ENCODE measurements at regions not wholly inside any gene's neighbourhood (a gene's known extent, or its start where the extent isn't known, plus 50 kb on each side); places are given as distances from the start of the nearest gene placed in this dataset.

DNA sequence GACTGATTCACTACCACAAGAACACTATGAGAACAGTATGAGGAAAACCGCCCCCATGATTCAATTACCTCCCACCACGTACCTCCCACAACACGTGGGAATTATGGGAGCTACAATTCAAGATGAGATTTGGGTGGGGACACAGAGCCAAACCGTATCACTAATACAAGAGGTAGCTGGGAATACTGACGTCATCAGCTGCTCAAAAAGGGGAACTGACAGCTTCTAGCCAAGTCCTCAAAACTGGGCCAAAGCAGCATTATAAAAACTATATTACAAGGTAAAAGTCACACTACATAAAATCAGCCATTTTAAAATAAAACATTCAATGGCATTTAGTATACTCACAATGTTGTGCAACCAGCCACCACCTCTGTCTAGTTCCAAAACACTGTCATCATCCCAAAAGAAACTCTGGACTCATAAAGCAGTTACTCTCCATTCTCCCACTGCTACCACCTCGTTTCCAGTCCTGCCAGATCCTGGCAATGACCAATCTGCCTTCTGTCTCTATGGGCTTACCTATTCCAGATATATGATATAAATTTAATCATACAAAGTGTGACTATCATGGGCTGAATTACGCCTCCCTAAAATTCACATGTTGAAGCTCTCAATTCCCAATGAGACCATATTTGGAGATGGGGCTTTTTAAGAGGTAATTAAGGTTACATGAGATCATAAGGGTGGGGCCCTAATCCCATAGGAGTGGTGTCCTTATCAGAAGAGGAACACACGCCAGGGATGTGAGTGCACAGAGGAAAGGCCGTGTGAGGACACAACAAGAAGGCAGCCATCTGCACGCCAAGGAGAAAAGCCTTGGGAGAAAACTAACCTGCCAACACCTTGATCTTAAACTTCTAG lies 192.1 kb downstream of the SETD4 start:
- TF ChIP-seq JUND (IDR thresholded peaks at IDR 0.05; ENCODE audit: low read depth), result no peak
- in situ Hi-C loops (cut with HindIII; ENCODE audit: low pct_unique_long_range_greater_than_20kb, low sequenced_read_pairs), result no loop called here
- DNase-seq (ENCODE audit: low read depth in 1 of 2, low spot score in 1 of 2), result no peak

DNA sequence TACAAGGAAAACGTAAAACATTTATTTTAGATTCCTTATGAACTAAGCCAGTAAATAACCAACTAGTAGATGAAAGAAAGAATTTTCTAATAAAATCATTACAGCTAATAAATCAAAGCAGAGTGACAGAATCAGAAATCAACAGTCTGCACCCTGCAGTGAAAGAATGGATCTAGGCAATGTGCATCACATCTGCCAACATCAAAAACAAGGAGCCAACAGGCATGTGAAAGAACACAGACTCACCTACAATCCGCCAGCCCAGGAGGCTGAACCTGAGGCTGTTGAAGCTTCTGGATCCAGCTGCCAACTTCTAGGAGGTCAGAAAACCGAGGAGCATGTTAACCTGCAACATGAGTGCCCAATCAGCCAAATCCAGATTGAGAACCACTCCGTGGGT lies 196.3 kb downstream of the SETD4 start:
- no peak for TF ChIP-seq JUND (IDR thresholded peaks at IDR 0.05; ENCODE audit: low read depth)
- DNase-seq (ENCODE audit: low read depth in 1 of 2, low spot score in 1 of 2), result no peak
- in situ Hi-C loops (cut with HindIII; ENCODE audit: low pct_unique_long_range_greater_than_20kb, low sequenced_read_pairs), result no loop called here

DNA sequence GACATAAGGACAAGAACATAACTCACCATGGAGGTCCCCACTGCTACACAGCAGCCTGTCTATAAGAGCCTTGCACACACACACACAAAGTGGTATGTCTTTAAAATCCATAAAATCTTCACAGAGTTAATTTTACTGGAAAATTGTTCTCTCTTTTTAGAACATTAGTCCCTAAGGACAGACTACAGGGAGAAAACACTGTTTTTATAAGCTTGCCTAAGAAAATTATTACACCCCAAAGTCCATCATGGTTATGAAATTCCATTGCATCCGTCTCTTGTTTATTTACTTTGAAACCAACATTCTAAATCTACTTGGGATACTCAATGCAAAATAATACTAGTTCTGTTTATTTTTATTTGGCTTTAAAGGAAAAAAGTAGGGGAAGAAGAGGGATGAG lies 197.4 kb downstream of the SETD4 start:
- TF ChIP-seq JUND (IDR thresholded peaks at IDR 0.05; ENCODE audit: low read depth), result no peak
- no peak for DNase-seq (ENCODE audit: low read depth in 1 of 2, low spot score in 1 of 2)
- in situ Hi-C loops (cut with HindIII; ENCODE audit: low pct_unique_long_range_greater_than_20kb, low sequenced_read_pairs), result no loop called here

DNA sequence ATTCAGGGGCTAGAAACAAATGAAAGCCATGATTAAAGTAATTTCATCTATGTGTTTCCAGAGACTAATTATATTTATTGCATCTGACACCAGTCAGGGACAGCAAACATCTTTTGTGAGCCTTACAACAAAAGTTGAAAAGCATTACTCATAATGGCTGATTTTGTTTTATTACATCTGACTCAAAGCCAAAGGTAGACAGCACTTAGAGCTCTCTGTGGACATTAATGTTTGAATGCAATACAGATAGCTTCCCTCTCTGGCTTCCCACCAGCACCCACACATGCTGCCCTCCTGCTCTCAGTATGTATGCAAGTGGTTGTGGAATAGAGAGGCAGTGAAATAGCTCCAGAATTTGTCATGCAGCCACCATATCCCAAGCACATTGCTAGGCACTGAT lies 198.7 kb downstream of the SETD4 start:
- DNase-seq (ENCODE audit: low read depth in 1 of 2, low spot score in 1 of 2), result no peak
- TF ChIP-seq JUND (IDR thresholded peaks at IDR 0.05; ENCODE audit: low read depth), result no peak
- in situ Hi-C loops (cut with HindIII; ENCODE audit: low pct_unique_long_range_greater_than_20kb, low sequenced_read_pairs), result no loop called here

DNA sequence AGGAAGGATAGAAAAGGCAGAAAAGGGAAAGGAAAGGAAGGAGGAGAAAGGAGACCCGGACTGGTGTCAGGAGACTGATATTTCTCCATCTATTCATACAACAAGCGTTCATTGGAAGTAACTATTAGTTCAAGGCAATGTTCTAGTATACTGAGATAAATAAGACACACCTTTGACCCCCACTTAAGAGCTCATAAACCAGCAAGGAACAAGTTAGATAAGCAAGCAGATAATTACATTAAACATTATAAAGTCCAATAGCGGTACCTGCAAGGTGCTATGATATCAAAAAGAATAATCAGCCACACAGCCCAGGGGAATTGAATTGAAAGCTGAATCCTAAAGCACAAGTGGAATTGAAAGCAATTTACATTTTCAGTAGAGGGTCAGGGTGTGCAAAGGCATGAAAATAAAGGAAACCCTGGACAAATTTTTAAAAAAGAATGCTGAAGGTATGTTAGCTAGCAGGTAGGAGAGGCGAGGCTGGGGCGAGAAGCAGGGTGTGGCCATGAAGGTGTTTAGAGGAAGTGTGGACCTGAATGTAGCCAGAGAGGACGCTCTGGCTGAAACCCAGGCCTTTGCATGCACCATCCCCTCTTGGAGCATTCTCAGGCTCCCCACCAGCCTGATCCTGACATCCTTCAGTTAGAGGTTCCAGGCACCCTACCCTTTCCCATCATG lies 200.0 kb downstream of the SETD4 start:
- in situ Hi-C loops (cut with HindIII; ENCODE audit: low pct_unique_long_range_greater_than_20kb, low sequenced_read_pairs), result no loop called here
- no peak for DNase-seq (ENCODE audit: low read depth in 1 of 2, low spot score in 1 of 2)
- no peak for TF ChIP-seq JUND (IDR thresholded peaks at IDR 0.05; ENCODE audit: low read depth)

DNA sequence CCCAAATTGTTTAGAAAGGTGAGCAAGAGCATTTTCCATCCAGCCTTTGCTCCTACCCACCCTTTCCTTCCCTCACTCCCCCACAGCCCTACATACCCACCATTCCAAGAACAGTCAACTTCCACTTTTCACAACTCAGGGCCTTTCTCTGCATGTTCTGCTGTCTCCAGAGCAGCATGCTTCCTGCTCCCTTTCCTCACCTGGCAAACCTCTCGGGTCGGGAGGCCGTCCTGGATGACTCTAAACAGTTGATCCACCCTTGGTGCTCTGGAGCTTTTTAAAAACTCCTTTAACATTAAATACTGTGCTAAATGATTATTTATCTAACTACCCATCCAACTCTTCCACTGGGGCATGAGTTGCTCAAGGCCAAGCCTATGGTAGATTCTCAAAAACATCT lies 200.6 kb downstream of the SETD4 start:
- no peak for DNase-seq (ENCODE audit: low read depth in 1 of 2, low spot score in 1 of 2)
- no peak for TF ChIP-seq JUND (IDR thresholded peaks at IDR 0.05; ENCODE audit: low read depth)
- in situ Hi-C loops (cut with HindIII; ENCODE audit: low pct_unique_long_range_greater_than_20kb, low sequenced_read_pairs), result no loop called here

DNA sequence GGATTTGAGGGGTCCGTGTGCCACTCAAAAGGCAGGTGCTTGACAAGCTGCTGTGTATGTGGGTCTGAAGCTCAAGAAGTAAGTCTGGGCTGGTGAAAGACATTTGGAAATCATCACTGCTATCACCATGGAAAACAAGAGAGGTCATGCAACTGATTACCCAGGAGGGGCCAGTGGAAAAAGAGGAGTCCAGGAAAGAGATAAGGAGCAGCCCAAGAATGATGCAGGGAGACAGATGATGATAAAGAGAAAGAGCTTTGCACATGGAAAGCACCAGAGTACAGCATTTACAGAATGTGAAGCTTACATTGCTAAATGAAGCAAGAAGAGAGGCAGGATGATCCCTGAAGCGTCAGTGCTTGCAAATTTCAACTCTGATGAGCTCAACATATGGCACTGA lies 203.2 kb downstream of the SETD4 start:
- no peak for TF ChIP-seq JUND (IDR thresholded peaks at IDR 0.05; ENCODE audit: low read depth)
- in situ Hi-C loops (cut with HindIII; ENCODE audit: low pct_unique_long_range_greater_than_20kb, low sequenced_read_pairs), result no loop called here
- no peak for DNase-seq (ENCODE audit: low read depth in 1 of 2, low spot score in 1 of 2)

DNA sequence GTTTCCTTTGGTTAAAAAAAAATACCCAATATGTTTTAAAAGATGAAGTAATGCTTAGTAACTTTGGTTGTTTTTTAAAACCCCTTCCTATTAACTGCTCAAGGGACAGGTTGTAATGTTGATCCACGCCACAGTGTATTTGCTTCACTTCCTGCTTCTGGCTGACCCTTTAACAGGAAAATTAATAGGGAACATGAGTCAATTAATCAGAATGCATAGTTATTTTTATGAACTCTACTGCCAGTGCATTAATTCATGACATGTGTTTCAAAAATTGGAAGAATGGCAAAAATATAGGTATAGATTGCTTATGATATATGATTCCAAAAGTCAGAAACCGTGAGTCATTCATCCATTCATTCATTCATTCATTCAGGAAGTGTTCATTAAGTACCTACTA lies 204.8 kb downstream of the SETD4 start:
- DNase-seq (ENCODE audit: low read depth in 1 of 2, low spot score in 1 of 2), result no peak
- in situ Hi-C loops (cut with HindIII; ENCODE audit: low pct_unique_long_range_greater_than_20kb, low sequenced_read_pairs), result no loop called here
- TF ChIP-seq JUND (IDR thresholded peaks at IDR 0.05; ENCODE audit: low read depth), result no peak

DNA sequence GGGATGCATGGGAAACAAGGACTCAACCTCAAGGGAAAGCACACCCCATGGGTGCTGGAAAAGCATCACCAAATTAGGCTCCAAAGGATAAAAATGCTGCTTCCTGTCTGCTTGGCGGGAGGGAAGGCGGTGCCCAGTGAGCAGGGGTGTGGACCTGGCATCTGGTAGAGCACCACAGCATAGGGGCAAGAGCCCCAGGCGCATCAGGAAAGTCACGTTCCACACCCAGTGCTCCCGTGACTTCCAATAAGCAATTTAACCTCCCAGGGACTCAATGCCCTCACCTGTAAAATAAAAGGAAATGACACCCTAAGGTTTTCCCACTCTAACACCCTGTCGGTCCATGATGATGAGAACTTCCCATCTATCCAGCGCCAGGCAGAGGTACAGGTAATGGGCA lies 206.0 kb downstream of the SETD4 start:
- TF ChIP-seq JUND (IDR thresholded peaks at IDR 0.05; ENCODE audit: low read depth), result no peak
- in situ Hi-C loops (cut with HindIII; ENCODE audit: low pct_unique_long_range_greater_than_20kb, low sequenced_read_pairs), result no loop called here
- DNase-seq (ENCODE audit: low read depth in 1 of 2, low spot score in 1 of 2), result no peak

DNA sequence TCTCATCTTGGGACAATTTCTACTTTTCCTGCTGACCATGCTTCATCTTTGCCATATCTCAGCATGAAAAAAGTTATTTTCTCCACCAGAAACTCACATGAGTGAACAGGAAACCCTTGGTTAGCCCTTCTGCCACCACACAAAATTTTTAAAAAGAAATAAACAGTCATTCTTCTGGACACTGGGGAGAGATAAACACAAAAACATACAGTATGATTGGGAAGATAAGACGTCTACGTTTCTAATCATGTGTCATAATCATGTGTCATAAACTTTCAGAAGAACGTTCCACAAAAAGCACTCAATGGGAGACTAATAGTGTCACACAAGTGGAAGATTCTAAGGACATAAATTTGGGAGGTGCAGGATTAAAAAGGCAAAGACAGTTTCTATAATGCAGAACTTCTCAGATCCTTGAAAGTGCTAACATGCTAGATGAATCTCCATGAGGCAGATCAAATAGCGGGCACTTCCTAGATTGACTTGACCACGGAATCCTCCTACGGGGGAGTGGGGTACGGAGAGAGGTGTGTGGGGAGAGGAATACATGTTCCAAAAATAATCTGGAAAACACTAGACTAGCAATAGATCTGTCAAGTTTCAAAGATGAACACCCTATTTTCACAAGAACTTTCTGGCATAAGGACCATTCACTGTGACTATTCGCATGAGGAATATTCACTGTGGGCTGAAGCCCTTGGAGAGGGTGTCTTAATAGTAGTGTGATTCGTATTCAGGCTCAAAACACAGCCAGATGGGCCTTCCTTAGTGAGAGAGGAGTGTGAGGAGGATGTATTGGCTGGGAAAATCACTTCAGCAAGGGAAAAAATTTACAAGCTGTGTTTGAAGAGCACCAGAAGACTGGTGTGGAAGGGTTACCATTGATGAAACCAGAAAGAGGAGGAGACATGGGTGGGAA lies 206.7 kb downstream of the SETD4 start:
- in situ Hi-C loops (cut with HindIII; ENCODE audit: low pct_unique_long_range_greater_than_20kb, low sequenced_read_pairs), result no loop called here
- no peak for TF ChIP-seq JUND (IDR thresholded peaks at IDR 0.05; ENCODE audit: low read depth)
- no peak for DNase-seq (ENCODE audit: low read depth in 1 of 2, low spot score in 1 of 2)

DNA sequence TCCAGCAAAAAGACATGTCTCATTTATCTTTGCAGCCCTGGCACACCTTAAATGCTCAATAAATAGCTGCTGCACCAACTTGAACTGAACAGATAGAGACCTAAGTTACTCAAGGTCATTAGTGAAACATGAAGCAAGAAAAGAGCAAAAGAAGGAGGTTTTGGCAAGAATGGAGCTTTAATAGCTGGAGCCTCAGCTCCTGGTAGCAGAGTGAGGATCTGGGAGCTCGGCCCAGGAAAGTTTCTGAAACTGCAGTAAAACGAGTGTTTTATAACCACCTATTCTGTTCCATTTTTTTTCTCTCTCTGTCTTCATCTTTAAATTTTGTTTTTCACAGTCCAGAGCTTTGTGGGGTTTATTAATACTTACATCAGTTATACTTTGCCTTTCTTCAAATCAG lies 207.5 kb downstream of the SETD4 start:
- no peak for TF ChIP-seq JUND (IDR thresholded peaks at IDR 0.05; ENCODE audit: low read depth)
- in situ Hi-C loops (cut with HindIII; ENCODE audit: low pct_unique_long_range_greater_than_20kb, low sequenced_read_pairs), result no loop called here
- DNase-seq (ENCODE audit: low read depth in 1 of 2, low spot score in 1 of 2), result no peak

DNA sequence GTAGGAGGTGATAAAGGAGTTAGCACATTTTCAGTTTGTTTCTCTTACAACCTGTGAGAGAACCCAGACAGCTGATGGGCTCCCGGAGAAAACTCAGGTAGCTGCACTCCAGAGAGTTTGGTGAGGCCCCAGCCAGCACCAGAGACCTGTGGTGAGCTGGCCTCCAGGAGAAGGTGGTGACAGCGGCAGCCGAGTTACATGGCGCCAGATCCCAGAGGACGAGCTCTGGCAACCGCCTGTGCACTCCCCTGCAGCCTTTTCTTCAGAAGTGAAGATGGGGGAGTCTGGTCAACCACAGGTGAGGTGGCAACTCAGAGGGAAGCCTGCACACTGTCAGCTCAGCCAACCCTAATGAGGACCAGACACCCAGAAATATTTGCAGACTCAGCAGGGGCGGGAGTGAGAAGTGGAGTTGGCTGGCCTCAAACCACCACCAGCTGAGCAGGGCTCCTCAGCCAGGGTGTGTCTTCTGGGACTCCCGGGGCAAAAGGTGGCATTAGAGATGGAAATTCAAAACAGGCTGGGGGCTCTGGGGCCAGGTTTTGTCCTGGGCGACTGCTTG lies 209.7 kb downstream of the SETD4 start:
- in situ Hi-C loops (cut with HindIII; ENCODE audit: low pct_unique_long_range_greater_than_20kb, low sequenced_read_pairs), result no loop called here
- TF ChIP-seq JUND (IDR thresholded peaks at IDR 0.05; ENCODE audit: low read depth), result no peak
- no peak for DNase-seq (ENCODE audit: low read depth in 1 of 2, low spot score in 1 of 2)

Data from T47D (cell line).